ENCODE measurements at regions not wholly inside any gene's neighbourhood (a gene's known extent, or its start where the extent isn't known, plus 50 kb on each side); places are given as distances from the start of the nearest gene placed in this dataset.

GRCh38 chr2:238652053-238652770 lies 195.7 kb upstream of the TWIST2 start:
- TF ChIP-seq CTCF (IDR thresholded peaks at IDR 0.05; ENCODE audit: insufficient read depth, low read length, poor library complexity, severe bottlenecking) = no peak
- no peak for TF ChIP-seq EZH2phosphoT487 (conservative IDR thresholded peaks at IDR 0.05; ENCODE audit: low read length)

GRCh38 chr2:238652771-238653157 lies 195.1 kb upstream of the TWIST2 start:
- TF ChIP-seq EZH2phosphoT487 (conservative IDR thresholded peaks at IDR 0.05; ENCODE audit: low read length) (no peak), CTCF (IDR thresholded peaks at IDR 0.05; ENCODE audit: insufficient read depth, low read length, poor library complexity, severe bottlenecking) (no peak)
- H3K79me2 ChIP-seq (ENCODE audit: insufficient read depth, low read length) = no peaks in the 10 kb centered on the region
- no peak overlapping the region for H3K27ac ChIP-seq (ENCODE audit: low read depth, low read length)
- H3K9me3 ChIP-seq (ENCODE audit: insufficient read depth, low read length) = no peaks in the 10 kb centered on the region
- H3K9me2 ChIP-seq (replicated peaks; ENCODE audit: insufficient read depth, low read length) = no peaks in the 10 kb centered on the region
- H3K9ac ChIP-seq (ENCODE audit: low read length) = no peak overlapping the region
- H4K20me1 ChIP-seq (ENCODE audit: low read depth, low read length) = no peaks in the 10 kb centered on the region
- no peaks in the 10 kb centered on the region for H3K36me3 ChIP-seq (ENCODE audit: low read length)
- H2AFZ ChIP-seq (ENCODE audit: low read depth, low read length, severe bottlenecking) = no peak overlapping the region
- no peaks in the 10 kb centered on the region for H3F3A ChIP-seq (ENCODE audit: insufficient read depth)
- no peak overlapping the region for H3K4me2 ChIP-seq (ENCODE audit: low read depth, low read length, poor library complexity, severe bottlenecking)
- no peaks in the 10 kb centered on the region for H3K27me3 ChIP-seq (ENCODE audit: low read length)
- no peak overlapping the region for H3K4me3 ChIP-seq (ENCODE audit: insufficient read depth, low read length, poor library complexity, severe bottlenecking)

More at GRCh38 chr2:238652053-238652770, 195.7 kb upstream of the TWIST2 start:
- Histone ChIP-seq H4K20me1 (ENCODE audit: low read depth, low read length) (no peaks in the 10 kb centered on the region), H3K9me2 (replicated peaks; ENCODE audit: insufficient read depth, low read length) (no peaks in the 10 kb centered on the region), H3K4me2 (ENCODE audit: low read depth, low read length, poor library complexity, severe bottlenecking) (no peak overlapping the region), H3K9me3 (ENCODE audit: insufficient read depth, low read length) (no peaks in the 10 kb centered on the region), H3K79me2 (ENCODE audit: insufficient read depth, low read length) (no peaks in the 10 kb centered on the region), H3F3A (ENCODE audit: insufficient read depth) (no peaks in the 10 kb centered on the region), H3K27me3 (ENCODE audit: low read length) (no peaks in the 10 kb centered on the region), H3K27ac (ENCODE audit: low read depth, low read length) (no peak overlapping the region), H3K9ac (ENCODE audit: low read length) (no peak overlapping the region), H2AFZ (ENCODE audit: low read depth, low read length, severe bottlenecking) (no peak overlapping the region), H3K4me3 (ENCODE audit: insufficient read depth, low read length, poor library complexity, severe bottlenecking) (no peak overlapping the region), H3K36me3 (ENCODE audit: low read length) (no peaks in the 10 kb centered on the region)

- no peak overlapping the region for H3K4me2 ChIP-seq (ENCODE audit: low read depth, low read length, poor library complexity, severe bottlenecking)
- TF ChIP-seq EZH2phosphoT487 (conservative IDR thresholded peaks at IDR 0.05; ENCODE audit: low read length) (no peak), CTCF (IDR thresholded peaks at IDR 0.05; ENCODE audit: insufficient read depth, low read length, poor library complexity, severe bottlenecking) (no peak)
- no peaks in the 10 kb centered on the region for H3K9me2 ChIP-seq (replicated peaks; ENCODE audit: insufficient read depth, low read length)
Observed at GRCh38 chr2:238653431-238654109, 194.3 kb upstream of the TWIST2 start.

More at GRCh38 chr2:238653431-238654109, 194.3 kb upstream of the TWIST2 start:
- Histone ChIP-seq H3K79me2 (ENCODE audit: insufficient read depth, low read length) (no peaks in the 10 kb centered on the region), H3K4me3 (ENCODE audit: insufficient read depth, low read length, poor library complexity, severe bottlenecking) (no peak overlapping the region), H3K9ac (ENCODE audit: low read length) (no peak overlapping the region), H3F3A (ENCODE audit: insufficient read depth) (no peaks in the 10 kb centered on the region), H4K20me1 (ENCODE audit: low read depth, low read length) (no peaks in the 10 kb centered on the region), H3K27me3 (ENCODE audit: low read length) (no peaks in the 10 kb centered on the region), H3K36me3 (ENCODE audit: low read length) (no peaks in the 10 kb centered on the region), H3K27ac (ENCODE audit: low read depth, low read length) (no peak overlapping the region), H3K9me3 (ENCODE audit: insufficient read depth, low read length) (no peaks in the 10 kb centered on the region), H2AFZ (ENCODE audit: low read depth, low read length, severe bottlenecking) (no peak overlapping the region)
